H1 (cell line): ENCODE measurements at regions not wholly inside any gene's neighbourhood (a gene's known extent, or its start where the extent isn't known, plus 50 kb on each side); places are given as distances from the start of the nearest gene placed in this dataset.

Source experiments
- CBX8 ChIP-seq: fragments of 300-800, 300-1000 bp; sonication (generic); IDR thresholded peaks from 2 replicates; pipeline ENCODE4 v1.7.1; 2016; ENCODE audit warnings: low read depth, low read length, borderline replicate concordance
- CEBPB ChIP-seq: IDR thresholded peaks from 2 replicates; pipeline ENCODE4 v1.6.1; 2012; ENCODE audit warnings: low read depth, low read length
- CHD2 ChIP-seq: IDR thresholded peaks from 2 replicates; pipeline ENCODE4 v1.6.1; 2012; ENCODE audit warnings: low read length, improper control_type of control experiment
- FOSL1 ChIP-seq: IDR thresholded peaks from 2 replicates; pipeline ENCODE4 v1.6.1; 2011; ENCODE audit warnings: mild to moderate bottlenecking, low read depth, low read length, moderate library complexity; ENCODE audit not compliant: insufficient read depth
- JUND ChIP-seq: IDR thresholded peaks from 2 replicates; pipeline ENCODE4 v1.6.1; 2011; ENCODE audit warnings: mild to moderate bottlenecking, improper control_type of control experiment, low read length
- TCF12 ChIP-seq: IDR thresholded peaks from 2 replicates; pipeline ENCODE4 v1.6.1; 2011; ENCODE audit warnings: low read depth, mild to moderate bottlenecking, low read length
- TF ChIP-seq, protein P1 (sequence below): fragments of 300-600 bp; sonication (generic); IDR thresholded peaks from 2 replicates; pipeline ENCODE4 v1.7.1; 2012; ENCODE audit warnings: low read length, moderate library complexity, mild to moderate bottlenecking, inconsistent platforms; ENCODE audit not compliant: insufficient replicate concordance

- TF ChIP-seq FOSL1 (no peak), JUND (no peak), CBX8 (no peak), CHD2 (no peak), CEBPB (no peak), TCF12 (no peak)
- TF ChIP-seq, protein P1, sequence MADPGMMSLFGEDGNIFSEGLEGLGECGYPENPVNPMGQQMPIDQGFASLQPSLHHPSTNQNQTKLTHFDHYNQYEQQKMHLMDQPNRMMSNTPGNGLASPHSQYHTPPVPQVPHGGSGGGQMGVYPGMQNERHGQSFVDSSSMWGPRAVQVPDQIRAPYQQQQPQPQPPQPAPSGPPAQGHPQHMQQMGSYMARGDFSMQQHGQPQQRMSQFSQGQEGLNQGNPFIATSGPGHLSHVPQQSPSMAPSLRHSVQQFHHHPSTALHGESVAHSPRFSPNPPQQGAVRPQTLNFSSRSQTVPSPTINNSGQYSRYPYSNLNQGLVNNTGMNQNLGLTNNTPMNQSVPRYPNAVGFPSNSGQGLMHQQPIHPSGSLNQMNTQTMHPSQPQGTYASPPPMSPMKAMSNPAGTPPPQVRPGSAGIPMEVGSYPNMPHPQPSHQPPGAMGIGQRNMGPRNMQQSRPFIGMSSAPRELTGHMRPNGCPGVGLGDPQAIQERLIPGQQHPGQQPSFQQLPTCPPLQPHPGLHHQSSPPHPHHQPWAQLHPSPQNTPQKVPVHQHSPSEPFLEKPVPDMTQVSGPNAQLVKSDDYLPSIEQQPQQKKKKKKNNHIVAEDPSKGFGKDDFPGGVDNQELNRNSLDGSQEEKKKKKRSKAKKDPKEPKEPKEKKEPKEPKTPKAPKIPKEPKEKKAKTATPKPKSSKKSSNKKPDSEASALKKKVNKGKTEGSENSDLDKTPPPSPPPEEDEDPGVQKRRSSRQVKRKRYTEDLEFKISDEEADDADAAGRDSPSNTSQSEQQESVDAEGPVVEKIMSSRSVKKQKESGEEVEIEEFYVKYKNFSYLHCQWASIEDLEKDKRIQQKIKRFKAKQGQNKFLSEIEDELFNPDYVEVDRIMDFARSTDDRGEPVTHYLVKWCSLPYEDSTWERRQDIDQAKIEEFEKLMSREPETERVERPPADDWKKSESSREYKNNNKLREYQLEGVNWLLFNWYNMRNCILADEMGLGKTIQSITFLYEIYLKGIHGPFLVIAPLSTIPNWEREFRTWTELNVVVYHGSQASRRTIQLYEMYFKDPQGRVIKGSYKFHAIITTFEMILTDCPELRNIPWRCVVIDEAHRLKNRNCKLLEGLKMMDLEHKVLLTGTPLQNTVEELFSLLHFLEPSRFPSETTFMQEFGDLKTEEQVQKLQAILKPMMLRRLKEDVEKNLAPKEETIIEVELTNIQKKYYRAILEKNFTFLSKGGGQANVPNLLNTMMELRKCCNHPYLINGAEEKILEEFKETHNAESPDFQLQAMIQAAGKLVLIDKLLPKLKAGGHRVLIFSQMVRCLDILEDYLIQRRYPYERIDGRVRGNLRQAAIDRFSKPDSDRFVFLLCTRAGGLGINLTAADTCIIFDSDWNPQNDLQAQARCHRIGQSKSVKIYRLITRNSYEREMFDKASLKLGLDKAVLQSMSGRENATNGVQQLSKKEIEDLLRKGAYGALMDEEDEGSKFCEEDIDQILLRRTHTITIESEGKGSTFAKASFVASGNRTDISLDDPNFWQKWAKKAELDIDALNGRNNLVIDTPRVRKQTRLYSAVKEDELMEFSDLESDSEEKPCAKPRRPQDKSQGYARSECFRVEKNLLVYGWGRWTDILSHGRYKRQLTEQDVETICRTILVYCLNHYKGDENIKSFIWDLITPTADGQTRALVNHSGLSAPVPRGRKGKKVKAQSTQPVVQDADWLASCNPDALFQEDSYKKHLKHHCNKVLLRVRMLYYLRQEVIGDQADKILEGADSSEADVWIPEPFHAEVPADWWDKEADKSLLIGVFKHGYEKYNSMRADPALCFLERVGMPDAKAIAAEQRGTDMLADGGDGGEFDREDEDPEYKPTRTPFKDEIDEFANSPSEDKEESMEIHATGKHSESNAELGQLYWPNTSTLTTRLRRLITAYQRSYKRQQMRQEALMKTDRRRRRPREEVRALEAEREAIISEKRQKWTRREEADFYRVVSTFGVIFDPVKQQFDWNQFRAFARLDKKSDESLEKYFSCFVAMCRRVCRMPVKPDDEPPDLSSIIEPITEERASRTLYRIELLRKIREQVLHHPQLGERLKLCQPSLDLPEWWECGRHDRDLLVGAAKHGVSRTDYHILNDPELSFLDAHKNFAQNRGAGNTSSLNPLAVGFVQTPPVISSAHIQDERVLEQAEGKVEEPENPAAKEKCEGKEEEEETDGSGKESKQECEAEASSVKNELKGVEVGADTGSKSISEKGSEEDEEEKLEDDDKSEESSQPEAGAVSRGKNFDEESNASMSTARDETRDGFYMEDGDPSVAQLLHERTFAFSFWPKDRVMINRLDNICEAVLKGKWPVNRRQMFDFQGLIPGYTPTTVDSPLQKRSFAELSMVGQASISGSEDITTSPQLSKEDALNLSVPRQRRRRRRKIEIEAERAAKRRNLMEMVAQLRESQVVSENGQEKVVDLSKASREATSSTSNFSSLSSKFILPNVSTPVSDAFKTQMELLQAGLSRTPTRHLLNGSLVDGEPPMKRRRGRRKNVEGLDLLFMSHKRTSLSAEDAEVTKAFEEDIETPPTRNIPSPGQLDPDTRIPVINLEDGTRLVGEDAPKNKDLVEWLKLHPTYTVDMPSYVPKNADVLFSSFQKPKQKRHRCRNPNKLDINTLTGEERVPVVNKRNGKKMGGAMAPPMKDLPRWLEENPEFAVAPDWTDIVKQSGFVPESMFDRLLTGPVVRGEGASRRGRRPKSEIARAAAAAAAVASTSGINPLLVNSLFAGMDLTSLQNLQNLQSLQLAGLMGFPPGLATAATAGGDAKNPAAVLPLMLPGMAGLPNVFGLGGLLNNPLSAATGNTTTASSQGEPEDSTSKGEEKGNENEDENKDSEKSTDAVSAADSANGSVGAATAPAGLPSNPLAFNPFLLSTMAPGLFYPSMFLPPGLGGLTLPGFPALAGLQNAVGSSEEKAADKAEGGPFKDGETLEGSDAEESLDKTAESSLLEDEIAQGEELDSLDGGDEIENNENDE: no peak
Measured at GRCh38 chr4:178165251-178165950, 723.2 kb upstream of the AGA start (continued).
